Activated naive CD4-positive, alpha-beta T cell treated with anti-CD3 and anti-CD28 coated beads, Interleukin-2, amount 50 U/mL, for 24 hours (primary cell): ENCODE measurements at regions not wholly inside any gene's neighbourhood (a gene's known extent, or its start where the extent isn't known, plus 50 kb on each side); places are given as distances from the start of the nearest gene placed in this dataset.
"Not testable (repeated sequence)": the region's sequence is repeated elsewhere in the genome, so short reads cannot be mapped to it uniquely, and the experiment has no call there.

Experiments used
- H3K27ac Mint-ChIP-seq: one replicate; pipeline ENCODE4 v1.8.0; 2021; ENCODE audit warnings: mild to moderate bottlenecking, mixed read lengths
- H3K27me3 Mint-ChIP-seq: one replicate; pipeline ENCODE4 v1.8.0; 2021; ENCODE audit warnings: mixed read lengths
- H3K36me3 Mint-ChIP-seq: one replicate; pipeline ENCODE4 v1.8.0; 2021; ENCODE audit warnings: mixed read lengths
- H3K4me1 Mint-ChIP-seq: one replicate; pipeline ENCODE4 v1.8.0; 2021; ENCODE audit warnings: mixed read lengths
- H3K4me3 Mint-ChIP-seq: one replicate; pipeline ENCODE4 v1.8.0; 2021; ENCODE audit warnings: mild to moderate bottlenecking, mixed read lengths
- H3K9me3 Mint-ChIP-seq: one replicate; pipeline ENCODE4 v1.8.0; 2021; ENCODE audit warnings: mixed read lengths

- no peaks in the 10 kb centered on the region for H3K36me3 Mint-ChIP-seq
- H3K9me3 Mint-ChIP-seq: peaks cover 4% of the 10 kb centered on the region
- no peak overlapping the region for H3K4me3 Mint-ChIP-seq
- H3K27ac Mint-ChIP-seq: no peak overlapping the region
- no peaks in the 10 kb centered on the region for H3K4me1 Mint-ChIP-seq
- H3K27me3 Mint-ChIP-seq: peaks cover 1% of the 10 kb centered on the region
These were observed 60.8 kb upstream of the HABP2 start for GRCh38 chr10:113491967-113492565.

GRCh38 chr10:113493195-113493594, 59.7 kb upstream of the HABP2 start:
- no peak overlapping the region for H3K4me3 Mint-ChIP-seq
- H3K27me3 Mint-ChIP-seq: peaks cover 1% of the 10 kb centered on the region
- no peak overlapping the region for H3K27ac Mint-ChIP-seq
- no peaks in the 10 kb centered on the region for H3K36me3 Mint-ChIP-seq
- peaks cover 4% of the 10 kb centered on the region for H3K9me3 Mint-ChIP-seq
- H3K4me1 Mint-ChIP-seq: no peaks in the 10 kb centered on the region

GRCh38 chr10:113493882-113494301, 59.0 kb upstream of the HABP2 start:
- no peak overlapping the region for H3K27ac Mint-ChIP-seq

GRCh38 chr10:113494761-113495160, 58.1 kb upstream of the HABP2 start:
- H3K4me3 Mint-ChIP-seq: no peak overlapping the region
- H3K36me3 Mint-ChIP-seq: no peaks in the 10 kb centered on the region
- no peak overlapping the region for H3K27ac Mint-ChIP-seq
- peaks cover 4% of the 10 kb centered on the region for H3K27me3 Mint-ChIP-seq
- H3K4me1 Mint-ChIP-seq: no peaks in the 10 kb centered on the region
- peaks cover 4% of the 10 kb centered on the region for H3K9me3 Mint-ChIP-seq

More at GRCh38 chr10:113493882-113494301, 59.0 kb upstream of the HABP2 start:
- H3K27me3 Mint-ChIP-seq: peaks cover 1% of the 10 kb centered on the region
- H3K4me3 Mint-ChIP-seq: no peak overlapping the region
- peaks cover 4% of the 10 kb centered on the region for H3K9me3 Mint-ChIP-seq
- no peaks in the 10 kb centered on the region for H3K36me3 Mint-ChIP-seq
- no peaks in the 10 kb centered on the region for H3K4me1 Mint-ChIP-seq

- Mint-ChIP-seq H3K27ac (no peak overlapping the region), H3K9me3 (peaks cover 4% of the 10 kb centered on the region), H3K27me3 (peaks cover 4% of the 10 kb centered on the region), H3K36me3 (no peaks in the 10 kb centered on the region), H3K4me3 (no peak overlapping the region), H3K4me1 (no peaks in the 10 kb centered on the region)
These were observed 57.3 kb upstream of the HABP2 start for GRCh38 chr10:113495553-113495952.

- Mint-ChIP-seq H3K4me3 (no peak overlapping the region), H3K27ac (no peak overlapping the region), H3K4me1 (no peaks in the 10 kb centered on the region), H3K36me3 (no peaks in the 10 kb centered on the region), H3K27me3 (peaks cover 4% of the 10 kb centered on the region), H3K9me3 (peaks cover 4% of the 10 kb centered on the region)
These were observed 56.4 kb upstream of the HABP2 start for GRCh38 chr10:113496111-113497109.

- Mint-ChIP-seq H3K4me1 (no peaks in the 10 kb centered on the region), H3K9me3 (peaks cover 4% of the 10 kb centered on the region), H3K27me3 (peaks cover 6% of the 10 kb centered on the region), H3K4me3 (no peak overlapping the region), H3K27ac (no peak overlapping the region), H3K36me3 (no peaks in the 10 kb centered on the region)
These were observed 55.7 kb upstream of the HABP2 start for GRCh38 chr10:113497198-113497597.

- peaks cover 6% of the 10 kb centered on the region for H3K27me3 Mint-ChIP-seq
These were observed 53.9 kb upstream of the HABP2 start for GRCh38 chr10:113498997-113499396.

GRCh38 chr10:113499806-113500205, 53.0 kb upstream of the HABP2 start:
- no peak overlapping the region for H3K4me3 Mint-ChIP-seq
- H3K36me3 Mint-ChIP-seq: no peaks in the 10 kb centered on the region
- peaks cover 4% of the 10 kb centered on the region for H3K9me3 Mint-ChIP-seq
- no peak overlapping the region for H3K27ac Mint-ChIP-seq
- peaks cover 6% of the 10 kb centered on the region for H3K27me3 Mint-ChIP-seq
- H3K4me1 Mint-ChIP-seq: no peaks in the 10 kb centered on the region

More at GRCh38 chr10:113498997-113499396, 53.9 kb upstream of the HABP2 start:
- no peak overlapping the region for H3K27ac Mint-ChIP-seq
- H3K36me3 Mint-ChIP-seq: no peaks in the 10 kb centered on the region
- H3K9me3 Mint-ChIP-seq: peaks cover 4% of the 10 kb centered on the region
- H3K4me3 Mint-ChIP-seq: no peak overlapping the region
- H3K4me1 Mint-ChIP-seq: no peaks in the 10 kb centered on the region

- H3K36me3 Mint-ChIP-seq, H3K9me3 Mint-ChIP-seq, H3K4me3 Mint-ChIP-seq, H3K27me3 Mint-ChIP-seq, H3K4me1 Mint-ChIP-seq, H3K27ac Mint-ChIP-seq: not testable (repeated sequence)
These were observed 51.8 kb upstream of the HABP2 start for GRCh38 chr10:113501031-113501430.
